Activated naive CD4-positive, alpha-beta T cell treated with anti-CD3 and anti-CD28 coated beads, Interleukin-2, amount 50 U/mL, for 72 hours (primary cell): ENCODE measurements at regions not wholly inside any gene's neighbourhood (a gene's known extent, or its start where the extent isn't known, plus 50 kb on each side); places are given as distances from the start of the nearest gene placed in this dataset.

Experiments
- ATAC-seq, 2 donors: fragments of 150-1000 bp; cut with Tn5 transposase; 2 replicates each; pipeline ENCODE4 v1.10.0; 2021; ENCODE audit warnings: mild to moderate bottlenecking in 2 of 2, moderate library complexity in 2 of 2
- DNase-seq, 2 donors: peaks; one replicate each; pipeline ENCODE4 v3.0.0; 2021 to 2022; ENCODE audit warnings: low spot score in 2 of 2
- H3K27ac Mint-ChIP-seq, 2 donors: one replicate each; pipeline ENCODE4 v1.8.0; 2022; ENCODE audit warnings: mild to moderate bottlenecking in 2 of 2, mixed read lengths in 2 of 2
- H3K36me3 Mint-ChIP-seq, 2 donors: one replicate each; pipeline ENCODE4 v1.8.0; 2022; ENCODE audit warnings: mixed read lengths in 2 of 2
- H3K9me3 Mint-ChIP-seq, 2 donors: one replicate each; pipeline ENCODE4 v1.8.0; 2022; ENCODE audit warnings: mixed read lengths in 2 of 2

GRCh38 chr22:48555606-48556005 lies 1272.1 kb downstream of the BRD1 start:
- no peaks in the 10 kb centered on the region for H3K9me3 Mint-ChIP-seq
- ATAC-seq (no peak), DNase-seq (no peak)
- H3K27ac Mint-ChIP-seq: no peak overlapping the region
- H3K36me3 Mint-ChIP-seq: no peaks in the 10 kb centered on the region

GRCh38 chr22:48554893-48555572 lies 1272.6 kb downstream of the BRD1 start:
- no peaks in the 10 kb centered on the region for H3K36me3 Mint-ChIP-seq
- H3K27ac Mint-ChIP-seq: no peak overlapping the region
- H3K9me3 Mint-ChIP-seq: no peaks in the 10 kb centered on the region
- DNase-seq: no peak
- no peak for ATAC-seq

- Mint-ChIP-seq H3K36me3 (no peaks in the 10 kb centered on the region), H3K27ac (no peak overlapping the region), H3K9me3 (no peaks in the 10 kb centered on the region)
- ATAC-seq (no peak), DNase-seq (no peak)
Observed at GRCh38 chr22:48553694-48554308, 1273.9 kb downstream of the BRD1 start.

- ATAC-seq (no peak), DNase-seq (no peak)
- no peak overlapping the region for H3K27ac Mint-ChIP-seq
- no peaks in the 10 kb centered on the region for H3K36me3 Mint-ChIP-seq
- no peaks in the 10 kb centered on the region for H3K9me3 Mint-ChIP-seq
Observed at GRCh38 chr22:48553119-48553518, 1274.6 kb downstream of the BRD1 start.

GRCh38 chr22:48551716-48552268 lies 1275.9 kb downstream of the BRD1 start:
- Mint-ChIP-seq H3K27ac (no peak overlapping the region), H3K9me3 (no peaks in the 10 kb centered on the region), H3K36me3 (no peaks in the 10 kb centered on the region)
- DNase-seq (no peak), ATAC-seq (no peak)

- no peak overlapping the region for H3K27ac Mint-ChIP-seq
- no peak for ATAC-seq
Observed at GRCh38 chr22:48551061-48551460, 1276.6 kb downstream of the BRD1 start.

GRCh38 chr22:48548391-48548790 lies 1279.3 kb downstream of the BRD1 start:
- DNase-seq (no peak), ATAC-seq (no peak)
- Mint-ChIP-seq H3K9me3 (no peaks in the 10 kb centered on the region), H3K27ac (no peak overlapping the region), H3K36me3 (no peaks in the 10 kb centered on the region)

More at GRCh38 chr22:48551061-48551460, 1276.6 kb downstream of the BRD1 start:
- H3K9me3 Mint-ChIP-seq: no peaks in the 10 kb centered on the region
- H3K36me3 Mint-ChIP-seq: no peaks in the 10 kb centered on the region
- no peak for DNase-seq

- no peak for ATAC-seq
Observed at GRCh38 chr22:48547971-48548370, 1279.7 kb downstream of the BRD1 start.

GRCh38 chr22:48546653-48547424 lies 1280.8 kb downstream of the BRD1 start:
- Mint-ChIP-seq H3K27ac (no peak overlapping the region), H3K36me3 (no peaks in the 10 kb centered on the region), H3K9me3 (peaks cover 0 to 8% of the 10 kb centered on the region in 2 donors)
- DNase-seq (no peak), ATAC-seq (no peak)

More at GRCh38 chr22:48547971-48548370, 1279.7 kb downstream of the BRD1 start:
- DNase-seq: no peak
- H3K9me3 Mint-ChIP-seq: no peaks in the 10 kb centered on the region
- H3K27ac Mint-ChIP-seq: no peak overlapping the region
- no peaks in the 10 kb centered on the region for H3K36me3 Mint-ChIP-seq

- no peak for DNase-seq
- ATAC-seq: no peak
- peaks cover 0 to 8% of the 10 kb centered on the region in 2 donors for H3K9me3 Mint-ChIP-seq
- H3K27ac Mint-ChIP-seq: no peak overlapping the region
- H3K36me3 Mint-ChIP-seq: no peaks in the 10 kb centered on the region
Observed at GRCh38 chr22:48545987-48546386, 1281.7 kb downstream of the BRD1 start.

- no peak overlapping the region for H3K27ac Mint-ChIP-seq
- no peaks in the 10 kb centered on the region for H3K36me3 Mint-ChIP-seq
- H3K9me3 Mint-ChIP-seq: peaks cover 0 to 8% of the 10 kb centered on the region in 2 donors
- ATAC-seq: no peak
- DNase-seq: no peak
Observed at GRCh38 chr22:48541401-48542098, 1286.1 kb downstream of the BRD1 start.

GRCh38 chr22:48539261-48539660 lies 1288.4 kb downstream of the BRD1 start:
- ATAC-seq (no peak), DNase-seq (no peak)
- H3K27ac Mint-ChIP-seq: no peak overlapping the region

GRCh38 chr22:48538291-48538820 lies 1289.3 kb downstream of the BRD1 start:
- H3K36me3 Mint-ChIP-seq: no peaks in the 10 kb centered on the region
- ATAC-seq: no peak
- DNase-seq: no peak
- H3K27ac Mint-ChIP-seq: no peak overlapping the region
- peaks cover 0 to 8% of the 10 kb centered on the region in 2 donors for H3K9me3 Mint-ChIP-seq

More at GRCh38 chr22:48539261-48539660, 1288.4 kb downstream of the BRD1 start:
- H3K36me3 Mint-ChIP-seq: no peaks in the 10 kb centered on the region
- H3K9me3 Mint-ChIP-seq: peaks cover 0 to 8% of the 10 kb centered on the region in 2 donors

GRCh38 chr22:48537343-48537680 lies 1290.4 kb downstream of the BRD1 start:
- DNase-seq (no peak), ATAC-seq (no peak)
- no peaks in the 10 kb centered on the region for H3K36me3 Mint-ChIP-seq
- peaks cover 0 to 4% of the 10 kb centered on the region in 2 donors for H3K9me3 Mint-ChIP-seq
- no peak overlapping the region for H3K27ac Mint-ChIP-seq

GRCh38 chr22:48536541-48537342 lies 1290.9 kb downstream of the BRD1 start:
- Mint-ChIP-seq H3K9me3 (no peaks in the 10 kb centered on the region), H3K27ac (no peak overlapping the region), H3K36me3 (no peaks in the 10 kb centered on the region)
- ATAC-seq (no peak), DNase-seq (no peak)
